K562 (cell line): ENCODE measurements at regions not wholly inside any gene's neighbourhood (a gene's known extent, or its start where the extent isn't known, plus 50 kb on each side); places are given as distances from the start of the nearest gene placed in this dataset.
A peak's percentile ranks its signal among the peaks of the same experiment; 100 is the strongest.

Experiments used
- ATAC-seq: fragments of 200-7000 bp; cut with Tn5 transposase; 3 replicates; pipeline ENCODE4 v1.9.1; 2020; ENCODE audit warnings: moderate library complexity
- BruUV-seq: library from RNA; stranded (reverse); fragments of 400-500 nt; replicated peaks from 2 replicates; lab custom pipeline; 2021; lab: Mats Ljungman, UMichigan
- CTCF ChIA-PET: fragments of 300-600 bp; formaldehyde crosslinking; extraction: SDS; loops from one replicate; lab custom pipeline; 2021; ENCODE audit warnings: low intra/inter-chr PET ratio; lab: Yijun Ruan, JAX
- POLR2A ChIA-PET: fragments of 300-600, 350-650 bp; sonication (Branson Sonifier 250); formaldehyde crosslinking; extraction: SDS; loops from one replicate; lab custom pipeline; 2021; ENCODE audit warnings: antibody characterized with exemption, inconsistent platforms; lab: Yijun Ruan, JAX
- DNase-seq, 4 experiments: peaks; one replicate each; pipeline versions ENCODE4 v3.0.0 to v3.0.0-alpha.2; 2011 to 2018; ENCODE audit warnings: low spot score in 3 of 4, mixed read lengths in 3 of 4; ENCODE audit errors: extremely low read depth in 1 of 4
- FAIRE-seq: peaks from 2 replicates; lab custom pipeline; 2011; peaks lifted over from hg19 to GRCh38; lab: Jason Lieb, UNC
- H2AFZ ChIP-seq: 2 replicates; pipeline ENCODE4 v1.6.0; 2011; ENCODE audit warnings: low read depth, low read length, control low read depth, inconsistent platforms
- H3K27ac ChIP-seq: fragments of 200-600 bp; 3 replicates; pipeline ENCODE4 v1.8.0; 2011; ENCODE audit warnings: low read depth, mild to moderate bottlenecking, control low read depth, inconsistent platforms, low read length, moderate library complexity, mixed read lengths; ENCODE audit errors: extremely low read depth
- H3K27me3 ChIP-seq, 2 experiments: fragments of 300-600 bp in 1 of 2; 2 replicates in 1 of 2; 3 replicates in 1 of 2; pipeline versions ENCODE4 v1.6.0 to v1.8.0; 2011; ENCODE audit warnings: inconsistent platforms in 2 of 2, low read length in 2 of 2, mild to moderate bottlenecking in 1 of 2, mixed read lengths in 1 of 2, moderate library complexity in 1 of 2; ENCODE audit not compliant: control insufficient read depth in 2 of 2, insufficient read depth in 2 of 2
- H3K36me3 ChIP-seq: fragments of 300-600 bp; 3 replicates; pipeline ENCODE4 v1.8.0; 2011; ENCODE audit warnings: mild to moderate bottlenecking, low read length, inconsistent platforms; ENCODE audit not compliant: control insufficient read depth, insufficient read depth
- H3K4me1 ChIP-seq, 2 experiments: fragments of 200-600 bp in 1 of 2; replicated peaks in 1 of 2; 2 replicates in 1 of 2; 3 replicates in 1 of 2; pipeline versions ENCODE4 v1.5.1 to v1.8.0; 2011; ENCODE audit warnings: inconsistent platforms in 2 of 2, low read length in 2 of 2, mild to moderate bottlenecking in 1 of 2, mixed read lengths in 1 of 2, moderate library complexity in 1 of 2; ENCODE audit not compliant: control insufficient read depth in 2 of 2, insufficient read depth in 2 of 2
- H3K4me2 ChIP-seq: 2 replicates; pipeline ENCODE4 v1.6.1; 2011; ENCODE audit warnings: low read length, control low read depth, inconsistent platforms, mixed read lengths; ENCODE audit not compliant: insufficient read depth
- H3K4me3 ChIP-seq: fragments of 200-600 bp; sonication (generic), shearing (Covaris generic); 2 replicates; pipeline ENCODE4 v1.5.1; 2016; ENCODE audit warnings: control low read depth, inconsistent platforms
- H3K79me2 ChIP-seq: fragments of 200-600 bp; 3 replicates; pipeline ENCODE4 v1.8.0; 2011; ENCODE audit warnings: low read length, inconsistent platforms; ENCODE audit not compliant: control insufficient read depth, insufficient read depth
- H3K9ac ChIP-seq, 2 experiments: 2 replicates each; pipeline versions ENCODE4 v1.6.0 to v1.6.1; 2011; ENCODE audit warnings: low read depth in 2 of 2, low read length in 2 of 2, control low read depth in 1 of 2, inconsistent platforms in 1 of 2, mild to moderate bottlenecking in 1 of 2, mixed read lengths in 1 of 2; ENCODE audit not compliant: insufficient read depth in 1 of 2
- H3K9me1 ChIP-seq: one replicate; pipeline ENCODE4 v1.6.0; 2011; ENCODE audit warnings: inconsistent platforms, mild to moderate bottlenecking, low read length, moderate library complexity; ENCODE audit not compliant: control insufficient read depth, insufficient read depth
- H3K9me3 ChIP-seq: replicated peaks from 2 replicates; pipeline ENCODE4 v1.5.1; 2011; ENCODE audit warnings: low read depth, low read length, inconsistent platforms; ENCODE audit not compliant: control insufficient read depth, insufficient read depth
- H4K20me1 ChIP-seq: replicated peaks from 2 replicates; pipeline ENCODE4 v1.6.1; 2011; ENCODE audit warnings: low read length, inconsistent platforms, mixed read lengths; ENCODE audit not compliant: control insufficient read depth, insufficient read depth
- ARID1B ChIP-seq: fragments of 450-650 bp; IDR thresholded peaks from 2 replicates; pipeline ENCODE4 v1.6.1; 2016; ENCODE audit warnings: antibody characterized with exemption, mild to moderate bottlenecking, inconsistent platforms
- BRD4 ChIP-seq: fragments of 200-600 bp; sonication (generic); IDR thresholded peaks from 2 replicates; pipeline ENCODE4 v1.6.1; 2017; ENCODE audit warnings: inconsistent platforms
- CHAMP1 ChIP-seq: fragments of 450-650 bp; IDR thresholded peaks from 2 replicates; pipeline ENCODE4 v1.6.1; 2016; ENCODE audit warnings: mild to moderate bottlenecking
- CHCHD3 ChIP-seq: fragments of 250-450 bp; sonication (Bioruptor Pico); IDR thresholded peaks from 2 replicates; pipeline ENCODE4 v2.1.2; 2022; ENCODE audit warnings: mild to moderate bottlenecking
- CREB3L1 ChIP-seq: fragments of 450-650 bp; IDR thresholded peaks from 2 replicates; pipeline ENCODE4 v1.6.1; 2014; ENCODE audit warnings: low read depth, mild to moderate bottlenecking, moderate library complexity, borderline replicate concordance
- EP300 ChIP-seq: IDR thresholded peaks from 2 replicates; pipeline ENCODE4 v1.6.1; 2012; ENCODE audit warnings: low read length, improper control_type of control experiment
- GTF2E2 ChIP-seq: fragments of 200-800 bp; sonication (Bioruptor generic); IDR thresholded peaks from 2 replicates; pipeline ENCODE4 v1.6.1; 2016; ENCODE audit warnings: missing genetic modification characterization, missing compliant biosample characterization
- GTF3C2 ChIP-seq: IDR thresholded peaks from 3 replicates; pipeline ENCODE4 v1.6.1; 2011; ENCODE audit warnings: borderline replicate concordance, mild to moderate bottlenecking, moderate library complexity; ENCODE audit not compliant: insufficient read length; ENCODE audit errors: extremely low read depth
- HIVEP1 ChIP-seq: fragments of 250-450 bp; sonication (Bioruptor Pico); IDR thresholded peaks from 2 replicates; pipeline ENCODE4 v1.4.0; 2020; ENCODE audit warnings: mild to moderate bottlenecking
- HMG20A ChIP-seq: fragments of 450-650 bp; formaldehyde crosslinking; conservative IDR thresholded peaks from 2 replicates; pipeline ENCODE4 v1.4.0; 2020; ENCODE audit warnings: mild to moderate bottlenecking, mixed read lengths
- NFE2 ChIP-seq: IDR thresholded peaks from 2 replicates; pipeline ENCODE4 v1.6.1; 2014; ENCODE audit warnings: antibody characterized with exemption, low read depth
- NR3C1 ChIP-seq: sonication (generic); formaldehyde crosslinking; IDR thresholded peaks from 2 replicates; pipeline ENCODE4 v1.8.1; 2022; ENCODE audit warnings: missing genetic modification reagents
- RB1 ChIP-seq: fragments of 450-650 bp; IDR thresholded peaks from 2 replicates; pipeline ENCODE4 v1.6.1; 2017; ENCODE audit warnings: low read depth, mild to moderate bottlenecking
- SAFB2 ChIP-seq: fragments of 200-400 bp; formaldehyde crosslinking; IDR thresholded peaks from 2 replicates; pipeline ENCODE4 v1.6.1; 2018; ENCODE audit warnings: borderline replicate concordance, low read length, low read depth, moderate library complexity; ENCODE audit not compliant: severe bottlenecking
- TCF3 ChIP-seq: sonication (generic); formaldehyde crosslinking; IDR thresholded peaks from 2 replicates; pipeline ENCODE4 v1.4.0; 2020; ENCODE audit warnings: mild to moderate bottlenecking, missing genetic modification reagents
- ZNF232 ChIP-seq: sonication (generic); formaldehyde crosslinking; IDR thresholded peaks from 2 replicates; pipeline ENCODE4 v1.8.0; 2022; ENCODE audit warnings: mild to moderate bottlenecking, missing genetic modification reagents
- ZNF24 ChIP-seq: fragments of 450-650 bp; IDR thresholded peaks from 2 replicates; pipeline ENCODE4 v1.6.1; 2016
- WGBS: fragments of 100-300 bp; shearing (Covaris generic); methylation state at CpG from one replicate; pipeline ENCODE4 v1.1.6; 2016; ENCODE audit warnings: low coverage, mixed read lengths; ENCODE audit not compliant: insufficient coverage; ENCODE audit errors: missing lambda C conversion rate; 5-methylcytosine and 5-hydroxymethylcytosine counted together
- in situ Hi-C: fragments of 300-500 bp; cut with MboI; formaldehyde crosslinking; loops from 4 replicates; pipeline ENCODE4 v1.15.0; 2018; ENCODE audit warnings: inconsistent platforms, mixed read lengths
- intact Hi-C: fragments of 100-400 bp; cut with micrococcal nuclease; formaldehyde crosslinking; loops from 2 replicates; pipeline ENCODE4 v1.14.2; 2022

- intact Hi-C loops (no loop called here), in situ Hi-C loops (loop anchor here (5.0 kb wide), 1 partner anchor 43 kb away; no protein-coding TSS in a partner anchor)
- H2AFZ ChIP-seq: peak overlapping the region; percentile 34; the same call in 1 of the 2 replicates
- H3K27me3 ChIP-seq: no peaks in the 10 kb centered on the region; a peak in 1 of 5 replicates
- no peaks in the 10 kb centered on the region for H3K9me3 ChIP-seq
- no peak overlapping the region for H3K27ac ChIP-seq
- no peak overlapping the region for H3K4me3 ChIP-seq
- no peaks in the 10 kb centered on the region for H3K36me3 ChIP-seq
- FAIRE-seq (peak; percentile 80), DNase-seq (peak; percentile 46 to 79 (median 62)), ATAC-seq (peak; percentile 95)
- no TSS peak for BruUV-seq
- no peak overlapping the region for H3K9ac ChIP-seq
- no peaks in the 10 kb centered on the region for H3K9me1 ChIP-seq
- H3K79me2 ChIP-seq: no peaks in the 10 kb centered on the region
- WGBS: 1% methylated on average over 4 of the region's 4 CpGs
- ChIA-PET CTCF (no interaction called here), POLR2A (interaction anchor here (0.6 kb wide), 1 partner anchor 59 kb away, joined by 3 read pairs; no protein-coding TSS in a partner anchor)
- peaks cover 3 to 18% of the 10 kb centered on the region in 2 experiments; a peak in 3 of 5 replicates for H3K4me1 ChIP-seq
- peak overlapping the region; percentile 56; the same call in 1 of the 2 replicates for H3K4me2 ChIP-seq
- no peaks in the 10 kb centered on the region for H4K20me1 ChIP-seq
- no peak for TF ChIP-seq NR3C1 (CRISPR knock-in tag)
- TF ChIP-seq EP300: peak; percentile 85
- no peak for TF ChIP-seq HMG20A (CRISPR knock-in tag)
- TF ChIP-seq ZNF232 (CRISPR knock-in tag): no peak
- no peak for TF ChIP-seq CHCHD3 (CRISPR knock-in tag)
- no peak for TF ChIP-seq GTF2E2 (tag)
- TF ChIP-seq SAFB2: no peak
- no peak; the same call in 1 of the 2 replicates for TF ChIP-seq ZNF24
- no peak for TF ChIP-seq HIVEP1 (CRISPR knock-in tag)
- TF ChIP-seq GTF3C2: no peak
- TF ChIP-seq CHAMP1: 0 out of 2 replicates have a peak, but pooled peaks have one; percentile 38
- TF ChIP-seq TCF3 (CRISPR knock-in tag): peak; percentile 91
- TF ChIP-seq BRD4: no peak
- peak; percentile 93 for TF ChIP-seq ARID1B
- TF ChIP-seq RB1: no peak
- 0 out of 2 replicates have a peak, but pooled peaks have one; percentile 14 for TF ChIP-seq NFE2
- no peak for TF ChIP-seq CREB3L1
These were observed 52.5 kb upstream of the LTBP1 start for GRCh38 chr2:32894119-32894728.
